HL-60 (cell line): ENCODE measurements at regions not wholly inside any gene's neighbourhood (a gene's known extent, or its start where the extent isn't known, plus 50 kb on each side); places are given as distances from the start of the nearest gene placed in this dataset.

ENCODE experiments used
- DNase-seq, 2 experiments: peaks; one replicate each; pipeline ENCODE4 v3.0.0-alpha.2; 2010 to 2020; ENCODE audit warnings: low read depth in 1 of 2, low spot score in 1 of 2
- H3K27ac ChIP-seq: fragments of 250-450 bp; sonication (Bioruptor Pico); replicated peaks from 2 replicates; pipeline ENCODE4 v1.5.1; 2020; ENCODE audit warnings: mild to moderate bottlenecking, moderate library complexity
- H3K27me3 ChIP-seq: fragments of 250-450 bp; sonication (Bioruptor Pico); 2 replicates; pipeline ENCODE4 v1.5.1; 2021; ENCODE audit warnings: mild to moderate bottlenecking, moderate library complexity; ENCODE audit not compliant: insufficient read depth, poor library complexity, severe bottlenecking
- H3K4me3 ChIP-seq: replicated peaks from 2 replicates; pipeline ENCODE4 v1.5.1; 2011; ENCODE audit warnings: mild to moderate bottlenecking, control low read depth, low read length; ENCODE audit not compliant: insufficient read depth
- GABPA ChIP-seq: IDR thresholded peaks from 2 replicates; pipeline ENCODE4 v1.6.1; 2012; ENCODE audit warnings: low read depth
- POLR2AphosphoS5 ChIP-seq: IDR thresholded peaks from 2 replicates; pipeline ENCODE4 v1.6.1; 2012; ENCODE audit warnings: low read depth
- SPI1 ChIP-seq: IDR thresholded peaks from 2 replicates; pipeline ENCODE4 v1.6.1; 2012; ENCODE audit warnings: low read depth, mild to moderate bottlenecking, borderline replicate concordance
- TF ChIP-seq, protein P1 (sequence below): IDR thresholded peaks from 2 replicates; pipeline ENCODE4 v1.6.1; 2012; ENCODE audit warnings: low read depth; ENCODE audit not compliant: insufficient replicate concordance
- TF ChIP-seq, protein P2 (sequence below): IDR thresholded peaks from one replicate; pipeline ENCODE4 v1.5.1; 2011; ENCODE audit warnings: low read length, control low read depth, inconsistent platforms; ENCODE audit not compliant: insufficient read depth

DNA sequence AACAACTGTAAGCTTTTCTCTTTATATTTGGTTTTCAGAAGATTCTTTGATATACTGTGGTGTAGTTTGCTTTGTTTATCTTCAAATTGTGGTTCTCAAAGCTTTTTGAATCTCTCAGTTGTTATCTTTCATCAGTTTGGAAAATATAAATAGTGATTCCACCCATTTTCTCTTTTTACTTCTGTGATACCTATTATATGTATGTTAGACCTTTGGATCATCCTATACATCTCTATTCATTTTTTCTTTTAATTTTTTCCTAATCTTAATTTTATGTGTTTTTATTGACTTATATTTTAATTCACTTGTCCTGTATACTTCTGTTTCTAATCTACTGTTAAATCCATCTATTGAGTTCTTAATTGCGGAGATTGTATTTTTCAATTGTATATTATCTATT lies 160.7 kb upstream of the COL8A1 start:
- TF ChIP-seq, protein P1, sequence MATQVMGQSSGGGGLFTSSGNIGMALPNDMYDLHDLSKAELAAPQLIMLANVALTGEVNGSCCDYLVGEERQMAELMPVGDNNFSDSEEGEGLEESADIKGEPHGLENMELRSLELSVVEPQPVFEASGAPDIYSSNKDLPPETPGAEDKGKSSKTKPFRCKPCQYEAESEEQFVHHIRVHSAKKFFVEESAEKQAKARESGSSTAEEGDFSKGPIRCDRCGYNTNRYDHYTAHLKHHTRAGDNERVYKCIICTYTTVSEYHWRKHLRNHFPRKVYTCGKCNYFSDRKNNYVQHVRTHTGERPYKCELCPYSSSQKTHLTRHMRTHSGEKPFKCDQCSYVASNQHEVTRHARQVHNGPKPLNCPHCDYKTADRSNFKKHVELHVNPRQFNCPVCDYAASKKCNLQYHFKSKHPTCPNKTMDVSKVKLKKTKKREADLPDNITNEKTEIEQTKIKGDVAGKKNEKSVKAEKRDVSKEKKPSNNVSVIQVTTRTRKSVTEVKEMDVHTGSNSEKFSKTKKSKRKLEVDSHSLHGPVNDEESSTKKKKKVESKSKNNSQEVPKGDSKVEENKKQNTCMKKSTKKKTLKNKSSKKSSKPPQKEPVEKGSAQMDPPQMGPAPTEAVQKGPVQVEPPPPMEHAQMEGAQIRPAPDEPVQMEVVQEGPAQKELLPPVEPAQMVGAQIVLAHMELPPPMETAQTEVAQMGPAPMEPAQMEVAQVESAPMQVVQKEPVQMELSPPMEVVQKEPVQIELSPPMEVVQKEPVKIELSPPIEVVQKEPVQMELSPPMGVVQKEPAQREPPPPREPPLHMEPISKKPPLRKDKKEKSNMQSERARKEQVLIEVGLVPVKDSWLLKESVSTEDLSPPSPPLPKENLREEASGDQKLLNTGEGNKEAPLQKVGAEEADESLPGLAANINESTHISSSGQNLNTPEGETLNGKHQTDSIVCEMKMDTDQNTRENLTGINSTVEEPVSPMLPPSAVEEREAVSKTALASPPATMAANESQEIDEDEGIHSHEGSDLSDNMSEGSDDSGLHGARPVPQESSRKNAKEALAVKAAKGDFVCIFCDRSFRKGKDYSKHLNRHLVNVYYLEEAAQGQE, result no peak
- TF ChIP-seq SPI1 (no peak), GABPA (no peak), POLR2AphosphoS5 (no peak)
- TF ChIP-seq, protein P2, sequence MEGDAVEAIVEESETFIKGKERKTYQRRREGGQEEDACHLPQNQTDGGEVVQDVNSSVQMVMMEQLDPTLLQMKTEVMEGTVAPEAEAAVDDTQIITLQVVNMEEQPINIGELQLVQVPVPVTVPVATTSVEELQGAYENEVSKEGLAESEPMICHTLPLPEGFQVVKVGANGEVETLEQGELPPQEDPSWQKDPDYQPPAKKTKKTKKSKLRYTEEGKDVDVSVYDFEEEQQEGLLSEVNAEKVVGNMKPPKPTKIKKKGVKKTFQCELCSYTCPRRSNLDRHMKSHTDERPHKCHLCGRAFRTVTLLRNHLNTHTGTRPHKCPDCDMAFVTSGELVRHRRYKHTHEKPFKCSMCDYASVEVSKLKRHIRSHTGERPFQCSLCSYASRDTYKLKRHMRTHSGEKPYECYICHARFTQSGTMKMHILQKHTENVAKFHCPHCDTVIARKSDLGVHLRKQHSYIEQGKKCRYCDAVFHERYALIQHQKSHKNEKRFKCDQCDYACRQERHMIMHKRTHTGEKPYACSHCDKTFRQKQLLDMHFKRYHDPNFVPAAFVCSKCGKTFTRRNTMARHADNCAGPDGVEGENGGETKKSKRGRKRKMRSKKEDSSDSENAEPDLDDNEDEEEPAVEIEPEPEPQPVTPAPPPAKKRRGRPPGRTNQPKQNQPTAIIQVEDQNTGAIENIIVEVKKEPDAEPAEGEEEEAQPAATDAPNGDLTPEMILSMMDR, result no peak
- no peak for DNase-seq
- no peaks in the 10 kb centered on the region for H3K27me3 ChIP-seq
- no peak overlapping the region for H3K27ac ChIP-seq
- H3K4me3 ChIP-seq, result no peak overlapping the region

DNA sequence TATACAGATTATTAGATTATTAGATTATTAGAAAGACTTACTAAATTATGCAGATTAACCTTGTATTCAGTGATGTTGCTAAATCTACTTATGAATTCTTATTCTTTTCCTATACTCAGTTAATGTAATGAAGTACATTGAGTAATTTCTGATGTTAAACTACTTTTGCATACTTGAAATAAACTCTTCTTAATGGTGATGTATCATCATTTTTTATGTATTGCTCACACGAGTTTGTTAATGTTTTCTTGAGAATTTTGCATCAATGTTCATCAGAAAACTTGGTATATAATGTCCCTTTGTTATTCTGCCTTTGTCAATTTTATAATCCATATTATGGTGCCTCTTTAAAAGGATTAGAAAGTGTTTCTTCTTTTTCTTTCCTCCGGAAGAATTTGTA lies 163.2 kb upstream of the COL8A1 start:
- TF ChIP-seq GABPA (no peak), POLR2AphosphoS5 (no peak), SPI1 (no peak)
- TF ChIP-seq, protein P1, result no peak
- TF ChIP-seq, protein P2, result no peak
- Histone ChIP-seq H3K27ac (no peak overlapping the region), H3K27me3 (no peaks in the 10 kb centered on the region), H3K4me3 (no peak overlapping the region)
- no peak for DNase-seq

DNA sequence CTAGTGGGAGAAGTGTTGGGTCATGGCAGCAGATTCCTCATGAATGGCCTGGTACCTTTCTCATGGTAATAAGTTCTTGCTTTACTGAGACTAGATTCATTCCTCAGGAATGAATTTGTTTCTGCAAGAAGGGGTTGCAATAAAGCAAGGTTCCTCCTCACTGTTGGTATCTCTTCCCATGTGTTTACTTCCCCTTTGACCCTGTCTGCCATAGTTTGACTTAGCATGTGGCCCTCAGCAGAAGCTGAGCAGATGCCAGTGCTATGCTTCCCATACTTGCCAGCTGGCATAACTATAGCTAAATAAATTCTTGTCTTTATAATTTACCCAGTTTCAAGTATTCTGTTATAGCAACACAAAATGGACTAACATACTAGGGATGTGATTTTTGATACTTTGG lies 163.6 kb upstream of the COL8A1 start:
- TF ChIP-seq, protein P2, result no peak
- TF ChIP-seq, protein P1, result no peak
- no peak for TF ChIP-seq GABPA
- no peak for TF ChIP-seq POLR2AphosphoS5
- TF ChIP-seq SPI1, result no peak
- H3K27ac ChIP-seq, result no peak overlapping the region
- no peak overlapping the region for H3K4me3 ChIP-seq
- no peak for DNase-seq
- H3K27me3 ChIP-seq, result no peaks in the 10 kb centered on the region
